IMR-90 (cell line): ENCODE measurements at regions not wholly inside any gene's neighbourhood (a gene's known extent, or its start where the extent isn't known, plus 50 kb on each side); places are given as distances from the start of the nearest gene placed in this dataset.

Experiments used
- ATAC-seq: fragments of 200-7000 bp; cut with Tn5 transposase; 2 replicates; pipeline ENCODE4 v1.9.1; 2020; ENCODE audit warnings: low read depth, mild to moderate bottlenecking, moderate library complexity
- BruUV-seq: library from RNA; stranded (reverse); fragments of 400-500 nt; replicated peaks from 2 replicates; lab custom pipeline; 2021; lab: Mats Ljungman, UMichigan
- CTCF ChIA-PET: fragments of 300-600 bp; formaldehyde crosslinking; extraction: SDS; loops from one replicate; lab custom pipeline; 2021; ENCODE audit warnings: antibody characterized with exemption; lab: Yijun Ruan, JAX
- POLR2A ChIA-PET: fragments of 300-600 bp; sonication (Branson Sonifier 250); formaldehyde crosslinking; loops from one replicate; lab custom pipeline; 2022; ENCODE audit warnings: antibody characterized with exemption; ENCODE audit not compliant: unreplicated experiment; lab: Charles Lee
- DNase-seq: peaks from one replicate; pipeline ENCODE4 v3.0.0; 2013
- H2AFZ ChIP-seq: replicated peaks from 2 replicates; pipeline ENCODE3; 2013; ENCODE audit warnings: low read length, mild to moderate bottlenecking; ENCODE audit not compliant: poor library complexity
- H2AK5ac ChIP-seq: 2 replicates; pipeline ENCODE4 v1.6.1; 2013; ENCODE audit warnings: low read depth, low read length, inconsistent platforms
- H2AK9ac ChIP-seq: replicated peaks from 2 replicates; pipeline ENCODE3; 2013; ENCODE audit warnings: mild to moderate bottlenecking, low read depth, low read length, moderate library complexity; ENCODE audit not compliant: poor library complexity
- H2BK120ac ChIP-seq: 2 replicates; pipeline ENCODE4 v1.6.1; 2013; ENCODE audit warnings: low read depth, low read length, inconsistent platforms
- H2BK15ac ChIP-seq: 3 replicates; pipeline ENCODE4 v1.6.1; 2013; ENCODE audit warnings: low read depth, low read length, inconsistent platforms
- H2BK20ac ChIP-seq: 2 replicates; pipeline ENCODE4 v1.6.1; 2013; ENCODE audit warnings: low read depth, mild to moderate bottlenecking, inconsistent platforms, low read length, moderate library complexity
- H2BK5ac ChIP-seq: 2 replicates; pipeline ENCODE4 v1.6.1; 2013; ENCODE audit warnings: mild to moderate bottlenecking, low read depth, low read length, inconsistent platforms; ENCODE audit not compliant: poor library complexity, severe bottlenecking
- H3K14ac ChIP-seq: replicated peaks from 2 replicates; pipeline ENCODE4 v1.6.1; 2013; ENCODE audit warnings: low read depth, low read length, inconsistent platforms
- H3K18ac ChIP-seq: 2 replicates; pipeline ENCODE4 v1.6.1; 2013; ENCODE audit warnings: low read depth, low read length, control low read depth
- H3K23ac ChIP-seq: 2 replicates; pipeline ENCODE4 v1.6.1; 2013; ENCODE audit warnings: low read depth, low read length, inconsistent platforms
- H3K27ac ChIP-seq: 2 replicates; pipeline ENCODE4 v1.5.1; 2013; ENCODE audit warnings: mild to moderate bottlenecking, control low read depth, low read length; ENCODE audit not compliant: insufficient read depth
- H3K27me3 ChIP-seq: 2 replicates; pipeline ENCODE4 v1.6.1; 2013; ENCODE audit warnings: low read length; ENCODE audit not compliant: control insufficient read depth, insufficient read depth
- H3K36me3 ChIP-seq: 2 replicates; pipeline ENCODE4 v1.6.1; 2013; ENCODE audit warnings: low read length, mixed read lengths; ENCODE audit not compliant: control insufficient read depth, insufficient read depth
- H3K4ac ChIP-seq: 2 replicates; pipeline ENCODE4 v1.6.1; 2013; ENCODE audit warnings: low read depth, low read length, inconsistent platforms
- H3K4me1 ChIP-seq: 2 replicates; pipeline ENCODE4 v1.6.1; 2013; ENCODE audit warnings: low read length, mixed read lengths; ENCODE audit not compliant: control insufficient read depth, insufficient read depth
- H3K4me2 ChIP-seq: 2 replicates; pipeline ENCODE4 v1.6.1; 2013; ENCODE audit warnings: low read depth, mild to moderate bottlenecking, control low read depth, low read length, moderate library complexity
- H3K4me3 ChIP-seq: 2 replicates; pipeline ENCODE4 v1.5.1; 2013; ENCODE audit warnings: low read depth, mild to moderate bottlenecking, control low read depth, low read length, moderate library complexity; ENCODE audit not compliant: insufficient read depth
- H3K56ac ChIP-seq: 2 replicates; pipeline ENCODE4 v1.6.1; 2013; ENCODE audit warnings: low read length, inconsistent platforms; ENCODE audit not compliant: insufficient read depth; ENCODE audit errors: extremely low read depth
- H3K79me1 ChIP-seq, 2 experiments: 2 replicates each; pipeline ENCODE4 v1.6.1; 2013; ENCODE audit warnings: low read length in 2 of 2, inconsistent platforms in 1 of 2, low read depth in 1 of 2
- H3K9ac ChIP-seq: 2 replicates; pipeline ENCODE4 v1.6.1; 2013; ENCODE audit warnings: low read depth, low read length, control low read depth
- H3K9me1 ChIP-seq: 2 replicates; pipeline ENCODE4 v1.6.1; 2013; ENCODE audit warnings: low read length, inconsistent platforms; ENCODE audit not compliant: insufficient read depth
- H3K9me3 ChIP-seq: 2 replicates; pipeline ENCODE4 v1.6.1; 2013; ENCODE audit warnings: low read length; ENCODE audit not compliant: control insufficient read depth, insufficient read depth
- H4K20me1 ChIP-seq: 2 replicates; pipeline ENCODE4 v1.6.1; 2013; ENCODE audit warnings: low read length, inconsistent platforms; ENCODE audit not compliant: insufficient read depth
- H4K5ac ChIP-seq: 2 replicates; pipeline ENCODE4 v1.6.1; 2013; ENCODE audit warnings: mild to moderate bottlenecking, low read depth, low read length, control low read depth
- H4K8ac ChIP-seq, 2 experiments: 2 replicates each; pipeline ENCODE4 v1.6.1; 2013; ENCODE audit warnings: low read depth in 2 of 2, low read length in 2 of 2, control low read depth in 1 of 2, inconsistent platforms in 1 of 2
- H4K91ac ChIP-seq: 2 replicates; pipeline ENCODE4 v1.6.1; 2013; ENCODE audit warnings: low read depth, low read length, inconsistent platforms; ENCODE audit not compliant: insufficient read depth
- BHLHE40 ChIP-seq: fragments of 150-350 bp; IDR thresholded peaks from 2 replicates; pipeline ENCODE4 v1.6.1; 2016; ENCODE audit warnings: mild to moderate bottlenecking, low read depth, low read length
- CHD1 ChIP-seq: IDR thresholded peaks from 2 replicates; pipeline ENCODE4 v1.6.1; 2012; ENCODE audit warnings: low read depth, low read length, improper control_type of control experiment
- ELK1 ChIP-seq: fragments of 150-350 bp; IDR thresholded peaks from 2 replicates; pipeline ENCODE4 v1.6.1; 2016; ENCODE audit warnings: low read depth, mild to moderate bottlenecking, low read length, moderate library complexity, borderline replicate concordance
- FOS ChIP-seq: fragments of 150-350 bp; IDR thresholded peaks from 2 replicates; pipeline ENCODE4 v1.6.1; 2016; ENCODE audit warnings: low read depth, low read length
- MAFK ChIP-seq: IDR thresholded peaks from 2 replicates; pipeline ENCODE4 v1.6.1; 2012; ENCODE audit warnings: low read depth, low read length, improper control_type of control experiment
- POLR2A ChIP-seq: IDR thresholded peaks from 2 replicates; pipeline ENCODE4 v1.6.1; 2012; ENCODE audit warnings: mild to moderate bottlenecking, low read depth, low read length
- RAD21 ChIP-seq: IDR thresholded peaks from 2 replicates; pipeline ENCODE4 v1.6.1; 2012; ENCODE audit warnings: low read length, improper control_type of control experiment
- SMC3 ChIP-seq: fragments of 150-350 bp; IDR thresholded peaks from 2 replicates; pipeline ENCODE4 v1.6.1; 2016; ENCODE audit warnings: low read depth, mild to moderate bottlenecking, antibody characterized with exemption, low read length, moderate library complexity
- WGBS, 2 experiments: methylation state at CpG; one replicate each; pipeline versions ENCODE4 v1.1.5 to v1.1.7; 2013; ENCODE audit warnings: missing lambda C conversion rate in 2 of 2; ENCODE audit not compliant: insufficient read length in 1 of 2; ENCODE audit errors: extremely low coverage in 2 of 2; 5-methylcytosine and 5-hydroxymethylcytosine counted together
- dilution Hi-C: fragments of 300-500 bp; cut with HindIII; formaldehyde crosslinking; loops from one replicate; pipeline ENCODE4 v1.14.3; 2018; ENCODE audit warnings: low sequenced_read_pairs; ENCODE audit not compliant: unreplicated experiment
- in situ Hi-C: fragments of 300-500 bp; cut with MboI; formaldehyde crosslinking; loops from 3 replicates; pipeline ENCODE4 v1.14.3; 2019; ENCODE audit warnings: low sequenced_read_pairs, inconsistent platforms, mixed read lengths
- intact Hi-C: fragments of 100-400 bp; cut with micrococcal nuclease; formaldehyde crosslinking; loops from 2 replicates; pipeline ENCODE4 v1.10.0; 2022
- TF ChIP-seq, protein P1 (sequence below): fragments of 150-350 bp; IDR thresholded peaks from 2 replicates; pipeline ENCODE4 v1.6.1; 2017; ENCODE audit warnings: mild to moderate bottlenecking, antibody characterized with exemption, low read length, low read depth

DNA sequence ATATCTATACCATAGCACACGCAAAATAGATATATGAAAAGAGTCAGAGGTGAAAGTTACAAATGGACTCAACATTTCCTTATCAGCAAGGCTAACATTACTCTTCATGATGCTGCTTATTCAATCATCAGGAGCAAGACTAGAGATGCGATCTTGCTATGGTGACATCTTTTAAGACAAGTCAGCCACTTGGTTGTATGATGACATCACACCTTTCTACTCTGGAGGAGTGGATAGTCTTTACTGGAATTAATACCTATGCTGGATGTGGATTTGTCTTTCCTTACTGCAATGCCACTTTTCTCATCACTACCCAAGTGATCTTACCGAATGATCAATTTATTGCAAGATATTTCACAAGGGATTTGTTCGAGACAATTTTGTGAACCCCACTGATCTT is 87.0 kb upstream of the SPOCK3 start:
- Histone ChIP-seq H3K4ac (no peak overlapping the region), H3K79me1 (no peaks in the 10 kb centered on the region), H4K8ac (no peak overlapping the region), H3K23ac (no peak overlapping the region), H2BK120ac (no peak overlapping the region), H3K9ac (no peak overlapping the region), H2BK20ac (no peak overlapping the region), H2BK5ac (no peak overlapping the region), H4K20me1 (no peaks in the 10 kb centered on the region), H2BK15ac (no peak overlapping the region), H3K56ac (no peak overlapping the region), H3K4me3 (no peak overlapping the region), H2AK9ac (no peak overlapping the region), H3K9me1 (no peaks in the 10 kb centered on the region), H3K4me2 (no peak overlapping the region), H3K4me1 (no peaks in the 10 kb centered on the region), H4K5ac (no peak overlapping the region), H3K9me3 (no peaks in the 10 kb centered on the region), H2AFZ (no peak overlapping the region), H3K27ac (no peak overlapping the region), H3K27me3 (no peaks in the 10 kb centered on the region), H4K91ac (no peak overlapping the region), H2AK5ac (no peak overlapping the region), H3K18ac (no peak overlapping the region), H3K14ac (no peak overlapping the region), H3K36me3 (no peaks in the 10 kb centered on the region)
- TF ChIP-seq POLR2A (no peak), MAFK (no peak), SMC3 (no peak), CHD1 (no peak), RAD21 (no peak), FOS (no peak), BHLHE40 (no peak), ELK1 (no peak)
- TF ChIP-seq, protein P1, sequence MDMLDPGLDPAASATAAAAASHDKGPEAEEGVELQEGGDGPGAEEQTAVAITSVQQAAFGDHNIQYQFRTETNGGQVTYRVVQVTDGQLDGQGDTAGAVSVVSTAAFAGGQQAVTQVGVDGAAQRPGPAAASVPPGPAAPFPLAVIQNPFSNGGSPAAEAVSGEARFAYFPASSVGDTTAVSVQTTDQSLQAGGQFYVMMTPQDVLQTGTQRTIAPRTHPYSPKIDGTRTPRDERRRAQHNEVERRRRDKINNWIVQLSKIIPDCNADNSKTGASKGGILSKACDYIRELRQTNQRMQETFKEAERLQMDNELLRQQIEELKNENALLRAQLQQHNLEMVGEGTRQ, result no peak
- DNase-seq (no peak), ATAC-seq (no peak)
- in situ Hi-C loops, result no loop called here
- no TSS peak for BruUV-seq
- WGBS, 2 experiments, result no CpG with 5 or more reads among the region's 4 CpGs
- CTCF ChIA-PET, result no interaction called here
- intact Hi-C loops, result no loop called here
- POLR2A ChIA-PET, result no interaction called here
- dilution Hi-C loops, result no loop called here
